Transverse colon (tissue), 4 donors: ENCODE measurements at regions not wholly inside any gene's neighbourhood (a gene's known extent, or its start where the extent isn't known, plus 50 kb on each side); places are given as distances from the start of the nearest gene placed in this dataset.

Source experiments
- CTCF ChIP-seq, 5 experiments: fragments of 200-600 bp in 3 of 5; fragments of 450-650 bp in 2 of 5; sonication (generic) in 3 of 5; IDR thresholded peaks; 1 replicate in 2 of 5; 2 replicates in 3 of 5; pipeline ENCODE4 v1.5.1; 2016 to 2017; ENCODE audit warnings: antibody characterized with exemption in 5 of 5, inconsistent platforms in 3 of 5, mild to moderate bottlenecking in 2 of 5, moderate library complexity in 1 of 5
- POLR2AphosphoS5 ChIP-seq, 3 donors: sonication (generic); formaldehyde crosslinking; IDR thresholded peaks; one replicate each; pipeline ENCODE4 v1.6.1; 2016; ENCODE audit warnings: antibody characterized with exemption in 3 of 3

- TF ChIP-seq CTCF (IDR thresholded peaks at IDR 0.05) = no peak
- no peak for TF ChIP-seq POLR2AphosphoS5 (IDR thresholded peaks at IDR 0.05)
Measured at GRCh38 chr6:44715925-44716324, 328.4 kb downstream of the CDC5L start.
